ENCODE measurements at regions not wholly inside any gene's neighbourhood (a gene's known extent, or its start where the extent isn't known, plus 50 kb on each side); places are given as distances from the start of the nearest gene placed in this dataset.
A peak's percentile ranks its signal among the peaks of the same experiment; 100 is the strongest.

DNA sequence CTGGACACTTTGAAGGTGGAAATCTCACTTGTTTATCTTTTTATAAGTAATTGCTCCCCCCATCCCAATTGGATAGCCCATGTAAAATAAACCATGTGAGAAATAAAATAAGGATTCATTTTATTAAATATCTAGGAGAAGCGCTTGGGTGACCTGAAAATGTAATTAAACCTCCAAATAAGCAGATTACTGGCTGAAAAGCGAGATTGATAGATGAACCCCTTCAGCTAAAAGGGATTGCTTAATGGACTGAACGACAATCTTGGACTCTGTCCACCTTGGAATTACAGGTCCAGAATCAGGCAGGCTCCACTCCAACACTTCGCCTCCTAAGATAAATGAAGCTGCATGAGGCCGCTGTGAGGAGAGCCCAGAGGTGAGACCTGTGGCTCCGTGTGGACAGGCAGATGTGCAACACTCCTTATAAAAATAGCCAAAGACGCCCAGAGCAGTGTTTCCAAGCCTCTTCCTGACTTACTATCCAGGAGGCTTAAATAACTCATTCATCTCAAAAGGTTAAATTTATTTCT is 441.5 kb downstream of the MTX2 start:
- CTCF ChIA-PET, result no interaction called here
- POLR2A ChIA-PET, result no interaction called here
- no peak overlapping the region for H3K4me3 ChIP-seq (ENCODE audit: low read depth, low read length)
- no peak for DNase-seq (ENCODE audit: low read depth, low spot score)
- TF ChIP-seq, protein P1, sequence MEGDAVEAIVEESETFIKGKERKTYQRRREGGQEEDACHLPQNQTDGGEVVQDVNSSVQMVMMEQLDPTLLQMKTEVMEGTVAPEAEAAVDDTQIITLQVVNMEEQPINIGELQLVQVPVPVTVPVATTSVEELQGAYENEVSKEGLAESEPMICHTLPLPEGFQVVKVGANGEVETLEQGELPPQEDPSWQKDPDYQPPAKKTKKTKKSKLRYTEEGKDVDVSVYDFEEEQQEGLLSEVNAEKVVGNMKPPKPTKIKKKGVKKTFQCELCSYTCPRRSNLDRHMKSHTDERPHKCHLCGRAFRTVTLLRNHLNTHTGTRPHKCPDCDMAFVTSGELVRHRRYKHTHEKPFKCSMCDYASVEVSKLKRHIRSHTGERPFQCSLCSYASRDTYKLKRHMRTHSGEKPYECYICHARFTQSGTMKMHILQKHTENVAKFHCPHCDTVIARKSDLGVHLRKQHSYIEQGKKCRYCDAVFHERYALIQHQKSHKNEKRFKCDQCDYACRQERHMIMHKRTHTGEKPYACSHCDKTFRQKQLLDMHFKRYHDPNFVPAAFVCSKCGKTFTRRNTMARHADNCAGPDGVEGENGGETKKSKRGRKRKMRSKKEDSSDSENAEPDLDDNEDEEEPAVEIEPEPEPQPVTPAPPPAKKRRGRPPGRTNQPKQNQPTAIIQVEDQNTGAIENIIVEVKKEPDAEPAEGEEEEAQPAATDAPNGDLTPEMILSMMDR (IDR thresholded peaks at IDR 0.05; ENCODE audit: insufficient read depth, low read length, missing control alignments), result no peak

DNA sequence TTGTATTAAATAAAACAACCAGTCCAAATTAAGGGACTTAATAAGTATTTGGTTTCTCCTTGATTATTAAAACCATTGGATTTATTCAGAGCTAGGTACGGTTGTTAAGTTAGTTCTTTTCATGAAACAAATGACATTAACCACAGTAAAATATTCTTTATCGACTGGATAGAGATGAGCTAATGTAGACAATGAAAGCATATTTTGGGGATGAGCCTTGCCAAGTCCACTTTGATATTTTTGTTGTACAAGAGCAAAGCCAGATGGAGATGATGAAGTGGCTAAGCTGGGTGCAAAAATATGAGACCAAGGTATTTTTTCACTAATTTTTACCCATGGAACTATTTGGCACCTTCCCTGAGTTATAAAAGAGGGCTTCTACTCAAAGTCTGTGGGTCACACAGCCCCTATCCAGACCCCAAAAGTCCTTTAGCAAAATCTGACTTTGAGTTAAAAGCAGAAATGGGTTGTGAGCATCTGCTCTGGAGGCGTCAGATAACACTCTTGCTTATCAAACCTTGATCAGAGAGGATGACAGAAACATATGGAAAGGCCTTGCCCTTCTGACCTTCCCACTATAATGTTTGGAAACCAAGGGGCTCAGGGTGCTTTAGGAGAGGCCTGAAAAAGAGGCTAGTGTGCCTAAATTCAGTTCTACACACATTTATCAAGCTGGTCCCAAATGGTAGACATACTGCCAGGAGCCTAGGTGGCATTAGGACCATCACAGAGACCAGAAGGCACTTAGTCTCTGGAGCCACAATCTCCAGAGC is 456.8 kb downstream of the MTX2 start:
- ChIA-PET POLR2A (no interaction called here), CTCF (no interaction called here)
- no peak overlapping the region for H3K4me3 ChIP-seq (ENCODE audit: low read depth, low read length)
- DNase-seq (ENCODE audit: low read depth, low spot score), result no peak
- TF ChIP-seq, protein P1 (IDR thresholded peaks at IDR 0.05; ENCODE audit: insufficient read depth, low read length, missing control alignments), result no peak

DNA sequence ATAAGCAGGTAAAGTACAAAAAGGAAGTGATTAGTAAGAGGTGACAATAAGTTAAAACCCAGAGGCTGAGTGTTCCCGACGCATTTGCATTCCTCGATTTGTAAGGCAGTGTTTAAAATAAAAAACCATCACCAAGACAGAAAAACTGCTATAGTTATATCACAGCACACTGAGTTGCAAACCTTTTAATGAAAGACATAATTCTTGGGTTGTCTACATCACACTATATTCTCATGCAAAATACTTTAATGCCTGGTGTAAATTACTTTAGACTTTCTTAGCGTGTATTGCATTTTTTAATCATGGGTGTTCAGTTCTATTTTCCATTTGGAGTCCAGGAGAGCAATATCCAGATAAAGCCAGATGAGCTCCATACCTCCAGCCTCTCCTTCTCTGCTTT is 458.5 kb downstream of the MTX2 start:
- TF ChIP-seq, protein P1 (IDR thresholded peaks at IDR 0.05; ENCODE audit: insufficient read depth, low read length, missing control alignments), result no peak

GRCh38 chr2:176729706-176730569 is 460.7 kb downstream of the MTX2 start:
- TF ChIP-seq, protein P1 (IDR thresholded peaks at IDR 0.05; ENCODE audit: insufficient read depth, low read length, missing control alignments), result no peak
- H3K4me3 ChIP-seq (ENCODE audit: low read depth, low read length), result no peak overlapping the region
- ChIA-PET CTCF (interaction anchor here (1.0 kb wide), 1 partner anchor 76 kb away, joined by 3 read pairs; no protein-coding TSS in a partner anchor), POLR2A (interaction anchor here (0.5 kb wide), 1 partner anchor 590 kb away, joined by 4 read pairs; no protein-coding TSS in a partner anchor)
- peak; percentile 60 for DNase-seq (ENCODE audit: low read depth, low spot score)

More for the DNA sequence above, 458.5 kb downstream of the MTX2 start:
- no peak for DNase-seq (ENCODE audit: low read depth, low spot score)
- ChIA-PET CTCF (no interaction called here), POLR2A (no interaction called here)
- no peak overlapping the region for H3K4me3 ChIP-seq (ENCODE audit: low read depth, low read length)

- POLR2A ChIA-PET, result no interaction called here
These were observed 463.5 kb downstream of the MTX2 start for GRCh38 chr2:176732780-176733179.

More at GRCh38 chr2:176732780-176733179, 463.5 kb downstream of the MTX2 start:
- CTCF ChIA-PET, result no interaction called here
- no peak for DNase-seq (ENCODE audit: low read depth, low spot score)
- TF ChIP-seq, protein P1 (IDR thresholded peaks at IDR 0.05; ENCODE audit: insufficient read depth, low read length, missing control alignments), result no peak
- H3K4me3 ChIP-seq (ENCODE audit: low read depth, low read length), result no peak overlapping the region

All from AG04449 (cell line).